GM18507 (cell line): ENCODE measurements at regions not wholly inside any gene's neighbourhood (a gene's known extent, or its start where the extent isn't known, plus 50 kb on each side); places are given as distances from the start of the nearest gene placed in this dataset.

Experiments
- DNase-seq: peaks from one replicate; pipeline ENCODE4 v3.0.0; 2011; ENCODE audit warnings: low read depth; ENCODE audit not compliant: insufficient read length; ENCODE audit errors: extremely low spot score
- FAIRE-seq: peaks from 2 replicates; lab custom pipeline; 2011; peaks lifted over from hg19 to GRCh38; lab: Jason Lieb, UNC

DNA sequence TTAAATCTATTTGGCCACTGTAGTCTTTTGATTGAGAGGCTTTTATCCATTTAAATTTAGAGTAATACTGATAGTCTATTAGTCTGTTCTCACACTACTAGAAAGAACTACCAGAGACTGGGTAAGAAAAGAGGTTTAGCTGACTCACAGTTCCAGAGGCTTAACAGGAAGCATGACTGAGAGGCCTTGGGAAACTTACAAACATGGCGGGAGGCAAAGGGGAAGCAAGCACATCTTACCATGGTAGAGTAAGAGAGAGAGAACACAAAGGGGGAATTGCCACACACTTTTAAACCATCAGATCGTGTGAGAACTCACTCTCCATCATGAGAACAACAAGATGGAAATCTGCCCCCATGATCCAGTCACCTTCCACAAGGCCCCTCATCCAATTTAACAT is 410.9 kb downstream of the PDGFC start:
- DNase-seq (no peak), FAIRE-seq (no peak)

DNA sequence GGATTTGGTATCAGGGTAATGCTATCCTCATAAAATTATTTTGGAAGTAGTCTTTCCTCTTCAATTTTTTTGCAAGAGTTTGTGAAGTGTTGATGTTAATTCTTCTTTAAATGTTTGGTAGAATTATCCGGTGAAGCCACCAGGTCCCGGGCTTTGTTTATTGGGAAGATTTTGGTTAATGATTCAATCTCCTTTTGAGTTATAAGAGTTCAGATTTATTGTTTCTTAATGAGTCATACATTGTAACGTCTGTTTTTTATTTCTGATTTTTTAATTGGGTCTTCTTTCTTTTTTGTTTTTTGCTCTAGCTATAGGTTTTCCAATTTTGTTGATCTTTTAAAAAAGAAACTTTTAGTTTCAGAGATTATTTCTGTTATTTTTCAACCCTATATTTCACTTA is 412.3 kb downstream of the PDGFC start:
- FAIRE-seq, result no peak

DNA sequence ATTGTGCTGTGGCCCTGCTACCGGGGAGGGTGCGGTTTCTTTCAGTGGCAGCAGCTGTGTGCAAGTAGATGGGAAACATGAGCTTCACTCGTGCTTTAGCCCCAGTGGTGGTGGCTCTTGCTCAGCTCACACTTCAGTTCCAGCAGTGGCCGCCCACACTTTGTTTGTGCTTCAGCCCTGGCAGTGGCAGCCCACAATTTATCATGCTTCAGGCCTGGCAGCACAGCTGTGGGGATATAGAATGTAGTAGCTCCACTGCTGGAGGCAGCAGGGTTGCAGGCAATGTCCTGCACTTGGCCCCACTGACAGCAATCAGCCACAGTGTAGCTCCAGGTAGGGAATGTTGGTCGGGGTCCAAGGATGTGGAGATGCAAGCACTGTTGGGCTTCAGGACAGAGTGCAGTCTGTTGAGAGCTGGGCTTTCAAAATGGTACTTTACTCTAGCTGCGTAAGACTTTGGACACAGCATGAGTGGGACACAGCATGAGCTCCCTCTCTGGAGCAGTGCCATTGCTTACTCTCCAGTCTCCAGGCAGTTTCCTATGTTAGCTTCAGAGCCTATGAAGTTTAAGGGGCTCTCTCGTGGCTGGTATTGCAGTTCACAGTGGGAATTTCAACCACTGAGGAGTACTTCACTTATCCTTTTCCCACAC is 413.1 kb downstream of the PDGFC start:
- FAIRE-seq, result no peak
- no peak for DNase-seq

More for the DNA sequence above, 412.3 kb downstream of the PDGFC start:
- DNase-seq, result no peak

DNA sequence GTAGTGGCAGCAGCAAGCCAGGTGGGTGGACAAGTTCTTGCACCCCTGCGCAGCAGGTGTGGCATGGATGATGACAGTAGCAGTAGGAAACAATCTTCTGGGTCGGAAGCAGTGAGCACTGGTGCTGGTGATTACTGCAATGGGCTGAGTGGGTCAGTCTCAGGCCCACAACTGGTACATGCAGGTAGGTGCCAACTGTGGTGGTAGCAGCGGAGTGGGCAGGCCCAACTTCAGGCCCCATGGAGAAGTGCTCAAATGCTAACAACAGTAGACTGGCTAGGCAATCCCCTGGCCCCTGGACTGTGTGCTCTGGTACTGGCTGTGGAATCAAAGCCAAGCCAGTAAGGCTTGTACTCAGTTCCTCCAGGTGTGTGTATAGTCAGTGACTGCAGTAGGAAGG is 413.7 kb downstream of the PDGFC start:
- FAIRE-seq, result no peak
- DNase-seq, result no peak

DNA sequence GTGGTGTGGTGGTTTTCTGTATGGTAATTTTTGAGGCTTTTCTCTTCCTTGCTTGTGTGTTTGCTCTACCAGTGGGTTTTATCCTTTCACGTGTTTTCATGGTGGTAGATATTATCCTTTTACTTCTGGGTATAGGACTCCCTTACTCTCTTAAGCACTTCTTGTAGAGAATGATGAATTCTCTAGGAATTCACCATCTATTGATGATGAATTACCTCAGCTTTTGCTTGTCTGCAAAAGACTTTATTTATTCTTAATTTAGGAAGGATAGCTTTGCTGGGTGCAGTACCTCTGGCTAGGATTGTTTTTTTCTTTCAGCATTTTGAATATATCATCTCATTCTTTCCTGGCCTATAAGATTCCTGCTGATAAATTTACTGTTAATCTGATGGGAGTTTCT is 415.3 kb downstream of the PDGFC start:
- no peak for FAIRE-seq

DNA sequence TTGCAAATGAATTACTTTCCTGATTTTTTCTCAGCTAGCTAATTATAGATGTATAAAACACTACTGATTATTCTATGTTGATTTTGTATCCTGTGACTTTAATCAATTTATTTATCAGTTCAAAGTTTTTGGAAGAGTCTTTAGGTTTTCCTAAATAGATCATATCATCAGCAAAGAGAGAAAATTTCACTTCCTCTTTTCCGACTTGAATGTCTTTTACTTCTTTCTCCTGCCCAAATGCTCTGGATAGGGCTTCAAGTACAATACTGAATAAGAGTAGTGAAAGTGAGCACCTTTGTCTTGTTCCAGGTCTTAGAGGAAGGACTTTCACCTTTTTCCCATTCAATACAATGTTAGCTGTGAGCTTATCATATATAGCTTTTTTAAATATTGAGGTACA is 417.9 kb downstream of the PDGFC start:
- FAIRE-seq (no peak), DNase-seq (no peak)

More for the DNA sequence above, 415.3 kb downstream of the PDGFC start:
- no peak for DNase-seq

DNA sequence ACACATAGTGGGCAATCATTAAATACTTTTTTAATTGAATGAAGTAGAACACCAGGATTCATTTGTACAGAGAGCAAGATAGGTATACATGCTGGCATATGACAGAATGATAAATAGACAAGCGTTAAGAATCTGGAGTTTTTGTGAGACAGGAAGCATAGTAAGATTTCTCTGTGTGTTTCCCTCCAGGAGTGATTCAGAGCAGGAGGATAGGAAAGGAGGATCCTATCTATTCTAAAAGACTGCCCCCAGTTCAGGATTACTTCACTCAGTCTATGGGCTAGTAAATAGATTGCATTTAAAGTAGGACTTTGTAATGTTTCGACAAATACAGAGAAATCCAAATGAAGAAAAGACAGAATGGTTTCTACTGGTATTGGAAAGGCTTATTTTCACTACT is 423.7 kb downstream of the PDGFC start:
- FAIRE-seq (no peak), DNase-seq (no peak)

DNA sequence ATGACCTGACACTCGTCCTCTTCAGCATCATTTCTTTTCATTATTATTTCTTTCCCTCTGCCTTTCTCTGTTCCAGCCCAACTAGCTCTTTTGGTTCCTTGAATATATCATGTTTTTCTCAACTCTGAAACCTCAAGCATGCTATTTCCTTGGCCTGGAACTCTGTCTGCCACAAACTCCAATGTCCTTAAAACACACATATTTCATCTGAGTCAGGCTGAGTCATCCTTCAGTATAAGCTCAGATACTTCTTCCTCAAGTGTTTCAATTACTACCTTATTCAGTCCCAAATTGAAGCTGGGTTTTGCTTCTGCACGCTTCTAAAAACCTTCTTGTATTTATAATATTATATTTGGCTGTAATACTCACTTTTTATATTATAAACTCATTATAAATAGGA is 424.2 kb downstream of the PDGFC start:
- FAIRE-seq (no peak), DNase-seq (no peak)

DNA sequence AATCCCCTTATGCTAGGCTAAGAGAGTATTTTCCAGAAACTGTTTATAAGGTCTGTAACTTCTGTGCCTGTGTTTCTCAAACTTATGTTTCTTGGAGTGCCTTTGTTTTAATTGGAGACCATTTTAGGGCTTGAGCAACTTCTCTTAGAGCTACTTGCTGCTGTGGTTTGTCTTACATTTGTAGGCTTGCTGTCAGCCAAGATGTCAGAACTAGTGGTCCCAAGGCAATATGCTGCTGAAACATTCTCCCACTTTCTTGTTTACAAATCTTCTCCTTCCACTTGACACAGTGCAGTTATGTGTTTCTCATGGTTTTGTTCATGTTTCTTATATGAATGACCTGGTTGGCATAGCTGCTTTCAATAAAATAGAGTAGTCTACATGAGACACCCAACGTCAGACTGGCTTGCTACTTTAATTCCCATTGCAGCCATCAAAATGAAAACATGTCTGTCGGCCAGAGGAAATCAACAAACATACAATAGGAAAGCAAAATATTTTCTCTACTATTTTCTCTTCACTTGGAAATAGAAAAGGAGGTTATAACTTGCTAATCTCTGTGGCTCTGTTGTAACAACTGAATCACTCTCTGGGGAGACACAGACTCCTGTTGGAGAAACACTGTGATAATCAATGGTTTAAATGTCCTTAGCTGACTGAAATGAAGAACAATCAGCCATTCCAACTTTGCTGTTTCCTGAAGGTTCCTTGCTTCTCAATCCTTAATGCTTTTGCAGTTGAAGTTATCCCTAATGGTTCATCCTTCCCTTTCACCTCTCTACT is 426.4 kb downstream of the PDGFC start:
- FAIRE-seq (no peak), DNase-seq (no peak)

DNA sequence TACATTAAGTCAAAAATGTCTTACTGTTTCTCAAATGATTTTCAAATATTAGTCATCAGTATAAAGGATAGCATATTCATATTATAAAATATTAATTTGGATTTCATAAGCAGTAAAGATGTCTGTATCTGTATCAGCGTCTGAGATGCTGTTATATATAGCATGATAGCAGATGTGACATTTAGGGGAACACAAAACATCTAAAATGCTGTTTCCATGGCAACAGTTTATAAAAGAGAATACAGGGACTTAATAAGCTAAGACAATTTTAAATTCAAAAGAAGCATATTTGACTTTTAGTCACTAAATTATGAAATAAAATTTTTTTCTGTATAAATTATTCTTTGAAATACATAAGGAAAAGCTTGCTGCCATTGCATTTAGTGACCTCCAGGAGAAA is 432.2 kb downstream of the PDGFC start:
- FAIRE-seq, result no peak
- no peak for DNase-seq

DNA sequence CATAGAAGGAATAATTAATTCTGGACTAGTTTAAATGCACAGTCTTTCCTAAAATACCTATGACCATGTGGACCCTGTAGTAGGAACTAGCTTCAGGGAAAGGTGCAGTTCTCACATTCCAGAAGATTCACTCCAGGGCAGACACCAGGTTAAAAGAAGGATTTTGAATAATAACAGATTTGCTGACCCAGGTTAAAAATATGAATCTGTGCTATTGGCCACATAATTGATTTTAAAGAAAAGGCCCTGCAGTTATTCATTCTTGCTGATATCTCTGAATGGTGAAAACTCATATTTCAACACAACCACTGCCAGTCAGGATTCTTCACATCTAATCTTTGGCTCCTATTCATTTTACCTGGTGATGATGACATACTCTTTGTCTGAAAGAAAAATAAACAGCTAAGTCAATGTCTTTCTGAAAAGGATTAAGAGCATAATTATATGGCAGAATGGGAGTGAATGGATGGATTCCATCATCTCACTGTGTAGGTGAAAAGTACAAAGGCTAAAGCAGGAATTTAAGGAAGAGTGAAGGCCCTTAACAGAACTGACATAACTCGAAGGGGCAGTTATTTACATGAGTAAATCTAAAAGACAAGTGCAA is 432.8 kb downstream of the PDGFC start:
- FAIRE-seq (no peak), DNase-seq (no peak)

DNA sequence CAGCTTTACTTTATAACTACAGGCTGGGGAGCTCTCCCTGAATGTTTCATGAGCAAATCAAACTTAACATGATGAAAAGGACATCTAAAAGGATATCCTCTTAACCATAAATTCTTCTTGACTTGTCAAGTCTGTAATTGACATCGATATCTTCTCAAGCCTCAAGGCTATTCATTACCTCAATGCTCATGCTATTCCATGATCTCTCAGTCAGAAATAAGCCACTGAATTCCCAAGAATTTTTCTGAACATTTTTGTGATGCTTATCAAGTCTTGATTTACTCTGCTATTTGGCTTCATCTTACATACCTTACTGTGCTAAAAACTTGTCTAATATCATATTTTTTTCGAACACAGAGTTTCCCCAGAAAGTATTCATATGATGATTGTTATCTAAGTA is 433.4 kb downstream of the PDGFC start:
- FAIRE-seq (no peak), DNase-seq (no peak)

DNA sequence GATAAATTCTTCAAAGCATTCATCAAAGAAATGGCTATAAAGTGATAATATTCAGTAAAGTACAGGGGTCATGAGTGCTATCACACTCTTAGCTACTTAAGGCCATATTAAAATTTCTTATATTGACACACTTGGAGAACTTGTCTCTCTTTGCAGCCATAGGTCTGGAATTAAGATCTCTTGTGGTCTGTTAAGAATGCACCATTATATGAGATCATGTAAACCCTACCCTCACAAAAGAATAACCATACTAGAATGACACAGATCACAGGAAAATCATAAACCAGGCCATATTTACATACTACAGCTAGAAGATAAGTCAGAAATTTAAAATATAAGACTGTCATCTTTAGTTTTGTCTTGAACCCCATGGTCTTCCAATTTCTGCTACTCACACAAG is 434.3 kb downstream of the PDGFC start:
- no peak for FAIRE-seq
- DNase-seq, result no peak

DNA sequence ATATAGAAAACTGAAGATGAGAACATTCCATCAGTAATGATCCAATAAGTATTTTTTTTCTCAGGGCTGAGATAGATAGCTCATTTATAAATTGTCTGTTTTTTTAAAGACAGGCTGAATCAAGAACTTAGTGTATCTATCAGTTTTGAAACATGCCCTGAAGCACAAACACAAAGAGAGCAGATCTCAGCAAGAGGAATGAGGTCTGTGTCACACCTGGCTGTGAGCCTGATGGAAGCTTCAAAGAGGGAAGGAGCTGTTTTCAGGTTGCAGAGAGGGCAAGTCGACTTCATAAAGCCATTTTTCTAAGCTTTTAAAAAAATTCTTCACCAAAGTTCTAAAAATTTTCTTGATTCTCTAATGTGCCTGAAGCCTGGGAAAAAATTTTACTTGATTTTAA is 434.9 kb downstream of the PDGFC start:
- no peak for FAIRE-seq
- no peak for DNase-seq

DNA sequence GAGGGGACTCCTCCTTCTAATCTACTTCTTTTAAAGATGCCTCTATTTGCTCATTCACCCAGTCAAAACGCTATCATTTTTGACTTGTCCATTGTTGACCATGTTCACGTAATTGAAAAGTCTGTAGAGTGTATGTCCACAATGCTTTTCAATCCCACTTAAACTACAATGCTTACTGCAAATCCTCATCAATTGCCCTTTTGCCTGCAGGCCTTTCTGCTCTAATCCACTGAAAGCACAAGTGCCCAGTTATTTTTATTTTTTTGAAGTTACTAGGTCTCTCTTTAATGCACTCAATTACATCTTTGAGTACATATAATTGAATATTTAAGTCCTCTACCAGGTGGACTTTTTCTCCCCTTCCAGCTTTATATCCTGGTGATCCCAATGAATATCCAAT is 437.4 kb downstream of the PDGFC start:
- FAIRE-seq (no peak), DNase-seq (no peak)

DNA sequence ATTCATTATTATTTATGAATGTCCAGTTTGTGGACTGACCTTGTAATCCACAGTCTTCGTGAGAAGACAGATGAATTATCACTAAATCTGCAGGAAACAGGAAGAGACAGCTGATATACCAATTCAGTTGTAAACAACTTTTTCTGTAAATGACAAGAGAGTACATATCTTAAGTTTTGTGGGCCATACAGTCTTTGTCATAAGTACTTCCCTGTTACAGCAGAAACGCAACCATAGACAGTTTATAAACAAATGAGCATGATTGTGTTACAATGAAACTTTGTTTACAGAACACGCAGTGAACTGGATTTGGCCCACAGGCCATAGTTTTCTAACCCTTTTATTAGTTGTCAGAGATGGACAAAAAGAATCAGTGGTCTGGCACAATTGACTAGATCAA is 443.4 kb downstream of the PDGFC start:
- FAIRE-seq, result no peak
- DNase-seq, result no peak

DNA sequence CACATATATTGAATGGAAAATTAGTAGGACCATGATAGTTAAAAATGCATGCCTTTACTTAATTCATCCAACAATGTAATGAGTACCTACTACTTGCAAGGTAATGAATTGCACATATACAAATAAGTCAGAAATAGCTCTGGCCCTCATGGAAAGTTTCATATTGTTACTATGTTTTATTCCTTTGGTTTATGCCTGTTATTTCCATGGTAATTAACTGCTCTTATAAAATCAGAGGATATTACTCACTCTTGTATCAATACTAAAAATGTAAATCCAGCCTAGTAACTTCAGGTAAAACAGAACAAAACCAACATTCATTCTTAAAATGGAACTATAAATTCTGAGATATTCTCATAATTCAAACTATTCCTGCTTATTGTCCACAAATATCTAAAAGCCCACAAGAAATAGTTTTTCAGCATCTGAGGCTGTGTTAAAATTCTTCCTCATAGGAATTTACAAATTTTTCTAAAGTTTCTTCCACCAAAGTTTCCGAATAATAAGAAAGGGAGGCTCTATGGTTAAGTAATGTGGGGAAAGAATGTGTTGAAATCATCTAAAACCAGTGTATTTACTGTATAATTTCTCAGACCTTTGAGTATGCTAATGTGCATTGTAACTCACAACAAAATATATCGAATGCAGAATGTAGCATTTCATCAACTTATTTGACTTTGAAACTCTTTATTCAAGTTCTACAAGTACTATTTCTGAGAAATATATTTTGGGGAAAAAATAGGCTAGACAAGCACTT is 444.2 kb downstream of the PDGFC start:
- FAIRE-seq, result no peak
- DNase-seq, result no peak

DNA sequence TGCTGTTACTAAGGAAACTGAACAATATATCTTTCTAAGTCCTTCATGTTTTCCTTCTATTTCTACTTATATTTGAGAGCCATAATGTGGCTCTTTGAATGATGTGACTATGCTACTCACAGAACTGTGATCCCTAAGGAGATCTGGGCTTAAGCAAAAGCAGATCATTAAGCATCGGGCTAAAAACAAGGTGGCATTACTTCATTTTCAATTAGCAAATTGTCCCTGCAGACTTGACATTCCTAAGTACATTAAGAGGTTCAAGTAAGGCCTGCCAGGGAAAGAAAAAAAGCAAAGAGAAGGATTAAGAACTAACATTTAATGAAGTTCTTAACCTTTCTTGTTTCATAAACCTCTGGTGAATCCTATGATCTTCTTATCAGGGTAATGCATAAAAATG is 447.6 kb downstream of the PDGFC start:
- FAIRE-seq (no peak), DNase-seq (no peak)

DNA sequence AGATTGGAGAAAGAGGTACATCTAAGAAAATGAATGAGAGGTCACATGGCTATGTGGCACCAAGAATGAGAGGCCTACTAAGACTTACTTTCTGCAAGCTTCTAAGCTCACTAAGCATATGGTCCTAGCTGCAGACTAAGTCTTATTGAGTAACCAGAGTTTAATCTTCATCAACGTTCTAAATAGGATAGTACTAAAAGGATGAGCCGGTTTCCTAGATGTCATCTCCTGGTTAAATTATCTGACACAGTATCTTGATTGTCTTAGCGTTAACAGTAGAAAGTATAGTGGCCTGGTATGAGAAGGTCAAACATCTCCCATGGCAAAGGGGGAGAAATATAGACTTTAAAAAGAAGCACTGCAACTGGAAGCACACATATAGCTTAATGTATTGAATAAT is 448.1 kb downstream of the PDGFC start:
- FAIRE-seq, result no peak

DNA sequence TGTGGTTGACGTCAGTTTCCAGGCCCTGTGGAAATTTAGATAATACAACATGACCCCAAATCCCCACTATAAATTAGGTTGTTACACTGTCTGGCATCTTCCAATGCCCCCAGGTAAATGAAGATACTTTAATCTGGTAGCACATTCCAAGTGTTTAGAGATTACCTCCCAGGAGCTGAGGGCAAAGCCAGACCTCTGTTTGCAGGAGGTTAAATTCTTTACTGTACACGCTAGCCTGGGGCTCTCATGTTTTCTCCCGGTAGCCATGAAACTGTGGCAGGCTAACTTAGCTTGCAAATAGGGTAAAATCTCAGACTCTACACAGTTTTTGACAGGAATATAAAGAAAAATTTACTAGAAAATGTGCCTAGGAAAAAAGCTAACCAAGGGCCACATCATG is 450.0 kb downstream of the PDGFC start:
- DNase-seq (no peak), FAIRE-seq (no peak)

More for the DNA sequence above, 448.1 kb downstream of the PDGFC start:
- DNase-seq, result no peak
